ENCODE measurements at regions not wholly inside any gene's neighbourhood (a gene's known extent, or its start where the extent isn't known, plus 50 kb on each side); places are given as distances from the start of the nearest gene placed in this dataset.
A peak's percentile ranks its signal among the peaks of the same experiment; 100 is the strongest.

- Histone ChIP-seq H3K27ac (ENCODE audit: control insufficient read depth, insufficient read depth, low read length) (no peak overlapping the region), H2AFZ (ENCODE audit: control insufficient read depth, low read length) (no peak overlapping the region), H3K79me2 (ENCODE audit: control insufficient read depth, insufficient read depth, low read length) (no peaks in the 10 kb centered on the region), H3K9me3 (ENCODE audit: control insufficient read depth, low read depth, low read length) (no peaks in the 10 kb centered on the region), H3K9me1 (ENCODE audit: control insufficient read depth, extremely low read depth, insufficient read depth, low read length) (no peaks in the 10 kb centered on the region), H3K4me2 (ENCODE audit: control insufficient read depth, extremely low read depth, insufficient read depth, low read depth, low read length) (no peak overlapping the region), H4K20me1 (ENCODE audit: control insufficient read depth, extremely low read depth, insufficient read depth, low read length) (peaks cover 5% of the 10 kb centered on the region), H3K4me1 (ENCODE audit: control insufficient read depth, extremely low read depth, insufficient read depth, low read length) (no peaks in the 10 kb centered on the region), H3K9ac (ENCODE audit: control insufficient read depth, extremely low read depth, insufficient read depth, low read length) (no peak overlapping the region), H3K4me3 (ENCODE audit: control insufficient read depth in 2 of 3, extremely low read depth in 1 of 3, insufficient read depth in 2 of 3, low read depth in 1 of 3, low read length in 3 of 3) (no peak overlapping the region), H3K27me3 (ENCODE audit: control insufficient read depth, extremely low read depth, insufficient read depth, low read length) (no peaks in the 10 kb centered on the region), H3K36me3 (ENCODE audit: control insufficient read depth in 2 of 2, extremely low read depth in 1 of 2, insufficient read depth in 2 of 2, low read length in 2 of 2) (peaks cover 42 to 46% of the 10 kb centered on the region in 2 experiments)
- DNase-seq (ENCODE audit: low read depth, low spot score): no peak
- FAIRE-seq: peak; percentile 5
- TF ChIP-seq EZH2 (IDR thresholded peaks at IDR 0.05; ENCODE audit: low read length) (no peak), CTCF (optimal IDR thresholded peaks at IDR 0.05 in 1 of 3, IDR thresholded peaks at IDR 0.05 in 1 of 3, conservative IDR thresholded peaks at IDR 0.05 in 1 of 3; ENCODE audit: extremely low read depth in 1 of 3, insufficient read depth in 2 of 3, low read length in 3 of 3) (no peak)
- dilution Hi-C loops (cut with MboI; ENCODE audit: extremely low pct_ligation_motif_present, low sequenced_read_pairs): no loop called here
Observed at GRCh38 chr5:168227001-168227400, 64.4 kb upstream of the WWC1 start.

GRCh38 chr5:168227973-168228615, 63.4 kb upstream of the WWC1 start:
- Histone ChIP-seq H3K27me3 (ENCODE audit: control insufficient read depth, extremely low read depth, insufficient read depth, low read length) (no peaks in the 10 kb centered on the region), H3K9me1 (ENCODE audit: control insufficient read depth, extremely low read depth, insufficient read depth, low read length) (no peaks in the 10 kb centered on the region), H3K79me2 (ENCODE audit: control insufficient read depth, insufficient read depth, low read length) (no peaks in the 10 kb centered on the region), H3K9me3 (ENCODE audit: control insufficient read depth, low read depth, low read length) (no peaks in the 10 kb centered on the region), H3K27ac (ENCODE audit: control insufficient read depth, insufficient read depth, low read length) (no peak overlapping the region), H2AFZ (ENCODE audit: control insufficient read depth, low read length) (no peak overlapping the region), H3K4me1 (ENCODE audit: control insufficient read depth, extremely low read depth, insufficient read depth, low read length) (no peaks in the 10 kb centered on the region), H3K4me2 (ENCODE audit: control insufficient read depth, extremely low read depth, insufficient read depth, low read depth, low read length) (no peak overlapping the region), H3K4me3 (ENCODE audit: control insufficient read depth in 2 of 3, extremely low read depth in 1 of 3, insufficient read depth in 2 of 3, low read depth in 1 of 3, low read length in 3 of 3) (no peak overlapping the region), H4K20me1 (ENCODE audit: control insufficient read depth, extremely low read depth, insufficient read depth, low read length) (peaks cover 5% of the 10 kb centered on the region), H3K9ac (ENCODE audit: control insufficient read depth, extremely low read depth, insufficient read depth, low read length) (no peak overlapping the region), H3K36me3 (ENCODE audit: control insufficient read depth in 2 of 2, extremely low read depth in 1 of 2, insufficient read depth in 2 of 2, low read length in 2 of 2) (peaks cover 40 to 42% of the 10 kb centered on the region in 2 experiments)
- dilution Hi-C loops (cut with MboI; ENCODE audit: extremely low pct_ligation_motif_present, low sequenced_read_pairs): no loop called here
- FAIRE-seq (no peak), DNase-seq (ENCODE audit: low read depth, low spot score) (no peak)
- TF ChIP-seq EZH2 (IDR thresholded peaks at IDR 0.05; ENCODE audit: low read length): no peak
- no peak for TF ChIP-seq CTCF (optimal IDR thresholded peaks at IDR 0.05 in 1 of 3, IDR thresholded peaks at IDR 0.05 in 1 of 3, conservative IDR thresholded peaks at IDR 0.05 in 1 of 3; ENCODE audit: extremely low read depth in 1 of 3, insufficient read depth in 2 of 3, low read length in 3 of 3)

Measured in keratinocyte (primary cell).